B cell (primary cell): ENCODE measurements at regions not wholly inside any gene's neighbourhood (a gene's known extent, or its start where the extent isn't known, plus 50 kb on each side); places are given as distances from the start of the nearest gene placed in this dataset.

ENCODE experiments used
- ATAC-seq: fragments of 200-7000 bp; cut with Tn5 transposase; one replicate; pipeline ENCODE4 v1.10.0; 2021; ENCODE audit warnings: low read depth, mild to moderate bottlenecking, moderate number of reproducible peaks, moderate library complexity
- CTCF ChIA-PET: fragments of 350-600 bp; sonication (Branson Sonifier 250); formaldehyde crosslinking; loops from one replicate; lab custom pipeline; 2021; ENCODE audit warnings: antibody characterized with exemption, inconsistent platforms; lab: Charles Lee
- POLR2A ChIA-PET: fragments of 350-600 bp; sonication (Branson Sonifier 250); formaldehyde crosslinking; loops from one replicate; lab custom pipeline; 2021; ENCODE audit warnings: antibody characterized with exemption; lab: Charles Lee
- DNase-seq: peaks from one replicate; pipeline ENCODE4 v3.0.0; 2013
- H2AFZ ChIP-seq: 2 replicates; pipeline ENCODE4 v1.6.1; 2012; ENCODE audit warnings: mild to moderate bottlenecking, low read depth, low read length; ENCODE audit not compliant: insufficient read depth, poor library complexity, severe bottlenecking
- H3K27ac ChIP-seq, 2 donors: 1 replicate in 1 of 2; 2 replicates in 1 of 2; pipeline ENCODE4 v1.5.1; 2012 to 2013; ENCODE audit warnings: low read length in 2 of 2, mild to moderate bottlenecking in 2 of 2, moderate library complexity in 1 of 2
- H3K27me3 ChIP-seq, 4 experiments: fragments of 200-600 bp in 1 of 4; sonication (generic) in 1 of 4; replicated peaks in 1 of 4; 1 replicate in 2 of 4; 2 replicates in 2 of 4; pipeline versions ENCODE4 v1.6.1 to v1.7.0; 2013 to 2016; ENCODE audit warnings: low read length in 3 of 4, mild to moderate bottlenecking in 2 of 4, mixed read lengths in 1 of 4, moderate library complexity in 1 of 4; ENCODE audit not compliant: insufficient read depth in 4 of 4, control insufficient read depth in 3 of 4; ENCODE audit errors: control extremely low read depth in 1 of 4
- H3K36me3 ChIP-seq, 2 experiments: replicated peaks in 1 of 2; 1 replicate in 1 of 2; 2 replicates in 1 of 2; pipeline versions ENCODE4 v1.6.1 to v1.7.1; 2013; ENCODE audit warnings: low read length in 1 of 2; ENCODE audit not compliant: insufficient read depth in 2 of 2, control insufficient read depth in 1 of 2; ENCODE audit errors: control extremely low read depth in 1 of 2, extremely low read depth in 1 of 2
- H3K4me1 ChIP-seq, 2 donors: fragments of 200-600 bp in 1 of 2; sonication (generic) in 1 of 2; 1 replicate in 1 of 2; 2 replicates in 1 of 2; pipeline versions ENCODE4 v1.5.1 to v1.6.1; 2013 to 2017; ENCODE audit warnings: low read length in 2 of 2; ENCODE audit not compliant: control insufficient read depth in 2 of 2, insufficient read depth in 2 of 2
- H3K4me2 ChIP-seq: replicated peaks from 2 replicates; pipeline ENCODE3; 2012; ENCODE audit warnings: mild to moderate bottlenecking, low read depth, low read length; ENCODE audit not compliant: poor library complexity, severe bottlenecking
- H3K4me3 ChIP-seq, 5 experiments: fragments of 200-600 bp in 1 of 5; sonication (generic) in 1 of 5; 1 replicate in 3 of 5; 2 replicates in 2 of 5; pipeline versions ENCODE4 v1.5.1 to v1.7.0; 2011 to 2016; ENCODE audit warnings: low read length in 4 of 5, mild to moderate bottlenecking in 4 of 5, low read depth in 2 of 5, control low read depth in 1 of 5, moderate library complexity in 1 of 5; ENCODE audit not compliant: insufficient read depth in 1 of 5; ENCODE audit errors: control extremely low read depth in 1 of 5, extremely low read depth in 1 of 5
- H3K79me2 ChIP-seq: fragments of 200-600 bp; sonication (generic); one replicate; pipeline ENCODE4 v1.6.0; 2016; ENCODE audit warnings: low read length; ENCODE audit not compliant: control insufficient read depth, insufficient read depth
- H3K9ac ChIP-seq: fragments of 200-600 bp; sonication (generic); 2 replicates; pipeline ENCODE4 v1.6.1; 2017; ENCODE audit warnings: mild to moderate bottlenecking, low read length, moderate library complexity
- H3K9me3 ChIP-seq, 3 donors: one replicate each; pipeline versions ENCODE4 v1.6.1 to v1.7.1; 2013; ENCODE audit warnings: low read length in 2 of 3; ENCODE audit not compliant: control insufficient read depth in 2 of 3, insufficient read depth in 1 of 3; ENCODE audit errors: control extremely low read depth in 1 of 3
- H4K20me1 ChIP-seq: 2 replicates; pipeline ENCODE4 v1.6.0; 2012; ENCODE audit warnings: mild to moderate bottlenecking, low read length; ENCODE audit not compliant: insufficient read depth, control insufficient read depth, poor library complexity, severe bottlenecking
- H3K27ac Mint-ChIP-seq: one replicate; pipeline ENCODE4 v1.8.0; 2021; ENCODE audit warnings: mixed read lengths
- H3K27me3 Mint-ChIP-seq: one replicate; pipeline ENCODE4 v1.8.0; 2021; ENCODE audit warnings: mixed read lengths
- H3K4me1 Mint-ChIP-seq: one replicate; pipeline ENCODE4 v1.8.0; 2021; ENCODE audit warnings: mixed read lengths
- H3K4me3 Mint-ChIP-seq: one replicate; pipeline ENCODE4 v1.8.0; 2021; ENCODE audit warnings: mixed read lengths
- H3K9me3 Mint-ChIP-seq: one replicate; pipeline ENCODE4 v1.8.0; 2022; ENCODE audit warnings: mixed read lengths; ENCODE audit not compliant: insufficient read depth
- EZH2 ChIP-seq: IDR thresholded peaks from 2 replicates; pipeline ENCODE4 v1.6.1; 2012; ENCODE audit warnings: borderline replicate concordance, low read depth, mild to moderate bottlenecking, moderate library complexity, low read length; ENCODE audit not compliant: insufficient read depth, poor library complexity, severe bottlenecking
- WGBS: methylation state at CpG from one replicate; pipeline ENCODE4 v1.1.5; 2013; ENCODE audit warnings: missing lambda C conversion rate; ENCODE audit not compliant: insufficient coverage; 5-methylcytosine and 5-hydroxymethylcytosine counted together
- intact Hi-C: fragments of 100-400 bp; cut with micrococcal nuclease; formaldehyde crosslinking; loops from one replicate; pipeline ENCODE4 v1.10.0; 2022
- TF ChIP-seq, protein P1 (sequence below): fragments of 200-600 bp; IDR thresholded peaks from one replicate; pipeline ENCODE4 v1.8.0; 2022; ENCODE audit warnings: antibody characterized with exemption, mild to moderate bottlenecking

DNA sequence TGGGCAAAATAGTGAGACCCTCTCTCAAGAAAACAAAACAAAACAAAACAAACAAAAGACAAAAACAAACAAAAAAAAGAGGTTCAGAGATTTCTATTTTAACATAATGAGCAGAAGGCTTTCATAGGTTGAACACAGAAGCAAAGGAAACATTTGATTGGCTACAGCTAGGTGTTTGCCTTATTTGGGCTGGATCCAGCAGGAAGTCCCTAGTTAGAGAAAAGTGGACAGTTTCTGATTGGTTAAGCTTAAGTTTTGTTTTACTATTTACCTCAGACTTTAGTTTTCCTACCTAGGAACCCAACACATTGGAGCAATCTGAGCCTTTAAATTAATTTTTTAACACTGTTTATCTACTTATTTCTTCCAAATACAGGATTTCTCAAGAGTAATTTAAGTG, 566.5 kb upstream of the PCDH15 start:
- H4K20me1 ChIP-seq = no peaks in the 10 kb centered on the region
- no peaks in the 10 kb centered on the region for H3K4me1 Mint-ChIP-seq
- no peak for ATAC-seq
- no peak overlapping the region for H2AFZ ChIP-seq
- H3K79me2 ChIP-seq = no peaks in the 10 kb centered on the region
- H3K27me3 Mint-ChIP-seq = no peaks in the 10 kb centered on the region
- ChIA-PET CTCF (no interaction called here), POLR2A (no interaction called here)
- H3K4me3 Mint-ChIP-seq = no peak overlapping the region
- TF ChIP-seq, protein P1, sequence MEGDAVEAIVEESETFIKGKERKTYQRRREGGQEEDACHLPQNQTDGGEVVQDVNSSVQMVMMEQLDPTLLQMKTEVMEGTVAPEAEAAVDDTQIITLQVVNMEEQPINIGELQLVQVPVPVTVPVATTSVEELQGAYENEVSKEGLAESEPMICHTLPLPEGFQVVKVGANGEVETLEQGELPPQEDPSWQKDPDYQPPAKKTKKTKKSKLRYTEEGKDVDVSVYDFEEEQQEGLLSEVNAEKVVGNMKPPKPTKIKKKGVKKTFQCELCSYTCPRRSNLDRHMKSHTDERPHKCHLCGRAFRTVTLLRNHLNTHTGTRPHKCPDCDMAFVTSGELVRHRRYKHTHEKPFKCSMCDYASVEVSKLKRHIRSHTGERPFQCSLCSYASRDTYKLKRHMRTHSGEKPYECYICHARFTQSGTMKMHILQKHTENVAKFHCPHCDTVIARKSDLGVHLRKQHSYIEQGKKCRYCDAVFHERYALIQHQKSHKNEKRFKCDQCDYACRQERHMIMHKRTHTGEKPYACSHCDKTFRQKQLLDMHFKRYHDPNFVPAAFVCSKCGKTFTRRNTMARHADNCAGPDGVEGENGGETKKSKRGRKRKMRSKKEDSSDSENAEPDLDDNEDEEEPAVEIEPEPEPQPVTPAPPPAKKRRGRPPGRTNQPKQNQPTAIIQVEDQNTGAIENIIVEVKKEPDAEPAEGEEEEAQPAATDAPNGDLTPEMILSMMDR = no peak
- TF ChIP-seq EZH2 = no peak
- no peak for DNase-seq
- H3K9me3 ChIP-seq = no peaks in the 10 kb centered on the region
- no peak overlapping the region for H3K4me2 ChIP-seq
- H3K27ac ChIP-seq = no peak overlapping the region
- no peaks in the 10 kb centered on the region for H3K36me3 ChIP-seq
- H3K27me3 ChIP-seq = no peaks in the 10 kb centered on the region
- H3K4me3 ChIP-seq = no peak overlapping the region
- no peaks in the 10 kb centered on the region for H3K9me3 Mint-ChIP-seq
- H3K9ac ChIP-seq = no peak overlapping the region
- intact Hi-C loops = no loop called here
- no peak overlapping the region for H3K27ac Mint-ChIP-seq
- no peaks in the 10 kb centered on the region for H3K4me1 ChIP-seq

DNA sequence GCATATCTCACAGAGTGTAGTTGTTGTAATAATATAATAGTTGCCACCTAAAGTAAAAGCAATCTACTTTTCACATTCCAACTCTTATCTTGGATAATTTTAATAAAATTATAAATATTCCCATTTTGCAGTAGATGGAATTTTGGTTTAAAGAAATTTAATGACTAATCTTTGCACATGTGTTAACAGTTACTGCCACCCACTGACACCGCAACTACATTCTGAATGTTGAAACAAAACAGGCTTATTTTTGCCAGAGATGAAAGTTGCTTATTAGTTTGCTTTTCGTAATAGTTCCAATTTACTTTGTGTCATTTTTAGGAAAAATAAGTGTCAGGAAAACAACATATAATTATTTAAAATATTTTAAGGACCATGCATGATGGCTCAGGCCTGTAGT, 557.5 kb upstream of the PCDH15 start:
- intact Hi-C loops = no loop called here
- no peak for TF ChIP-seq EZH2
- TF ChIP-seq, protein P1 = no peak
- no peaks in the 10 kb centered on the region for H3K27me3 ChIP-seq
- no peak overlapping the region for H2AFZ ChIP-seq
- H3K36me3 ChIP-seq = no peaks in the 10 kb centered on the region
- H3K27ac ChIP-seq = no peak overlapping the region
- DNase-seq (no peak), ATAC-seq (no peak)
- no CpG with 5 or more reads among the region's 2 CpGs for WGBS
- no peak overlapping the region for H3K4me2 ChIP-seq
- H3K4me3 ChIP-seq = no peak overlapping the region
- CTCF ChIA-PET = no interaction called here
- no peaks in the 10 kb centered on the region for H3K9me3 ChIP-seq
- no peak overlapping the region for H3K4me3 Mint-ChIP-seq
- H3K27me3 Mint-ChIP-seq = no peaks in the 10 kb centered on the region
- H3K27ac Mint-ChIP-seq = no peak overlapping the region
- no peaks in the 10 kb centered on the region for H3K4me1 Mint-ChIP-seq
- no peak overlapping the region for H3K9ac ChIP-seq
- H4K20me1 ChIP-seq = no peaks in the 10 kb centered on the region
- H3K79me2 ChIP-seq = no peaks in the 10 kb centered on the region
- H3K4me1 ChIP-seq = no peaks in the 10 kb centered on the region
- POLR2A ChIA-PET = no interaction called here
- H3K9me3 Mint-ChIP-seq = no peaks in the 10 kb centered on the region
